ENCODE measurements at regions not wholly inside any gene's neighbourhood (a gene's known extent, or its start where the extent isn't known, plus 50 kb on each side); places are given as distances from the start of the nearest gene placed in this dataset.

DNA sequence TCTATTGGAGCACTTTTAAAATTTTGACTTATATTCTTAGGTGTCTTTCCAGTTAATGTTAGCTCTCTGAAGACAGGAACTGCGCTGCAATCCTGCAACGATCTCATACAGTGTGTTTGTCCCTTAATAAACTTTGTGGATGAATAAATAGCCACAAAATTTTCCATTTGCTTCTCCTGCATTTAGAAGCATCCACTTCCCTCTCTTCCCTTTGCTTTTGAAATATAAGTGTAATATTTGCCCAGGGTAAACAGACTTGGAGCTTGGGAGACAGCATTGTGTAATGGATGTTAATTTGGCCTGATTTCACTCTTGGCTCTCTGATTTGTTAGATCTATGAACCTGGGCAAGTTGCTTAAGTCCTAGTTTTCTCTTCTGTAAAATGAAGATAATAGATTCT lies 58.2 kb upstream of the CD28 start:
- H3F3A ChIP-seq (ENCODE audit: insufficient read depth, low read depth): 0 out of 2 replicates have a peak, but pooled peaks cover 5% of the 10 kb centered on the region
- ChIA-PET POLR2A (ENCODE audit: unreplicated experiment) (no interaction called here), CTCF (no interaction called here)
- H2AFZ ChIP-seq: no peak overlapping the region
- no peak overlapping the region for H3K4me3 ChIP-seq
- H4K20me1 ChIP-seq (ENCODE audit: insufficient read depth): no peaks in the 10 kb centered on the region
- no peaks in the 10 kb centered on the region for H3K36me3 ChIP-seq (ENCODE audit: low read depth)
- intact Hi-C loops (cut with micrococcal nuclease; ENCODE audit: unreplicated experiment): no loop called here
- no peaks in the 10 kb centered on the region for H3K9me2 ChIP-seq (ENCODE audit: insufficient read depth)
- H3K27ac ChIP-seq: peak overlapping the region; percentile 67
- H3K79me2 ChIP-seq (ENCODE audit: low read depth): no peaks in the 10 kb centered on the region
- peaks cover 42% of the 10 kb centered on the region for H3K4me1 ChIP-seq (replicated peaks; ENCODE audit: insufficient read depth)
- peak overlapping the region; percentile 52 for H3K4me2 ChIP-seq
- no peak for TF ChIP-seq EZH2 (IDR thresholded peaks at IDR 0.05; ENCODE audit: low read depth)
- TF ChIP-seq, protein P1, sequence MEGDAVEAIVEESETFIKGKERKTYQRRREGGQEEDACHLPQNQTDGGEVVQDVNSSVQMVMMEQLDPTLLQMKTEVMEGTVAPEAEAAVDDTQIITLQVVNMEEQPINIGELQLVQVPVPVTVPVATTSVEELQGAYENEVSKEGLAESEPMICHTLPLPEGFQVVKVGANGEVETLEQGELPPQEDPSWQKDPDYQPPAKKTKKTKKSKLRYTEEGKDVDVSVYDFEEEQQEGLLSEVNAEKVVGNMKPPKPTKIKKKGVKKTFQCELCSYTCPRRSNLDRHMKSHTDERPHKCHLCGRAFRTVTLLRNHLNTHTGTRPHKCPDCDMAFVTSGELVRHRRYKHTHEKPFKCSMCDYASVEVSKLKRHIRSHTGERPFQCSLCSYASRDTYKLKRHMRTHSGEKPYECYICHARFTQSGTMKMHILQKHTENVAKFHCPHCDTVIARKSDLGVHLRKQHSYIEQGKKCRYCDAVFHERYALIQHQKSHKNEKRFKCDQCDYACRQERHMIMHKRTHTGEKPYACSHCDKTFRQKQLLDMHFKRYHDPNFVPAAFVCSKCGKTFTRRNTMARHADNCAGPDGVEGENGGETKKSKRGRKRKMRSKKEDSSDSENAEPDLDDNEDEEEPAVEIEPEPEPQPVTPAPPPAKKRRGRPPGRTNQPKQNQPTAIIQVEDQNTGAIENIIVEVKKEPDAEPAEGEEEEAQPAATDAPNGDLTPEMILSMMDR (conservative IDR thresholded peaks at IDR 0.05): no peak
- no peaks in the 10 kb centered on the region for H3K9me3 ChIP-seq (ENCODE audit: insufficient read depth, low read depth)
- peak in 1 of 2 experiments; percentile 68 for DNase-seq
- BruUV-seq (replicated peaks): no TSS peak
- H3K27me3 ChIP-seq (ENCODE audit: insufficient read depth, low read depth): no peaks in the 10 kb centered on the region

GRCh38 chr2:203649176-203649814 lies 57.1 kb upstream of the CD28 start:
- BruUV-seq (replicated peaks): no TSS peak
- no peaks in the 10 kb centered on the region for H3K79me2 ChIP-seq (ENCODE audit: low read depth)
- H3K9me2 ChIP-seq (ENCODE audit: insufficient read depth): no peaks in the 10 kb centered on the region
- no peaks in the 10 kb centered on the region for H3K27me3 ChIP-seq (ENCODE audit: insufficient read depth, low read depth)
- no peak for DNase-seq
- CTCF ChIA-PET: no interaction called here
- no peaks in the 10 kb centered on the region for H3K9me3 ChIP-seq (ENCODE audit: insufficient read depth, low read depth)
- H3K27ac ChIP-seq: peak overlapping the region; percentile 37
- TF ChIP-seq, protein P1 (conservative IDR thresholded peaks at IDR 0.05): no peak
- H3K4me2 ChIP-seq: peak overlapping the region; percentile 40
- POLR2A ChIA-PET (ENCODE audit: unreplicated experiment): no interaction called here
- H2AFZ ChIP-seq: no peak overlapping the region; the same call in 1 of the 2 replicates
- no peak overlapping the region for H3K4me3 ChIP-seq
- intact Hi-C loops (cut with micrococcal nuclease; ENCODE audit: unreplicated experiment): no loop called here
- 0 out of 2 replicates have a peak, but pooled peaks cover 5% of the 10 kb centered on the region for H3F3A ChIP-seq (ENCODE audit: insufficient read depth, low read depth)
- H3K4me1 ChIP-seq (replicated peaks; ENCODE audit: insufficient read depth): peaks cover 42% of the 10 kb centered on the region
- no peaks in the 10 kb centered on the region for H3K36me3 ChIP-seq (ENCODE audit: low read depth)
- no peaks in the 10 kb centered on the region for H4K20me1 ChIP-seq (ENCODE audit: insufficient read depth)

DNA sequence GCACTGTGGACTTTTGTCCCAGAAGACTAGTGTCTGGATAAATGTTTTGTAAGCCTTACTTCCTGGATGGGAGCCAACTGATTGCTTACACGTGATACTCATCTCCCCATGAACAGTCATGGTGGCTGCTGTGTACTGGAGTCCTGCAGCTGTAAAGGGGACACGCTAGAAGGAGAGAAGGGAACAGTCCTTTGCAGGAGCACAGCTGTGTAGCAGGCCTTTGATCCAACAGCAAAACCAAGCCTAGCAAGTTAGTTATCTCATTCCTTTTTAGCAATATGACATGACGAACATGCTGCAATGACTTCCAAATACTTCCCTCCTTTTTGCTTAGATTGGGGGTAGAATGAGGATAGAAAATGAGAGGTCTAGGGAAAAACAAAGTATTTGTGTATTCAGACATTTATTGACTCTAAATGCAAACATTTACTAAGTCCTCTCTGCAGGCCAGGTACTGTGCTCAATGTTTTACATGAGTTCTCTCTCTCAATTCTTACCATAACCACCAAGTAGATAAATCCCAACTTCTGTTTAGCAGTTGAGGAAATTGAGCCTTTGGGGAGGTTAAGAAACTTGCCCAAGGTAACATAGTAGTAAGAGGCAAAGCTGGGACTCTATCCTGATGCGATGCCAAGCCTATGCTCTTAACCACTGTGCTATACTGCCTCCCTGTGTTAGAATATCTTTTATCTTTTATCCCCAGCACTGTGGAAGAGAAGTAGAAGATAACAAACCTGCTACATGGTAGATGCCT lies 55.4 kb upstream of the CD28 start:
- no peak overlapping the region; the same call in 1 of the 2 replicates for H2AFZ ChIP-seq
- no peak for DNase-seq
- H3K9me2 ChIP-seq (ENCODE audit: insufficient read depth): no peaks in the 10 kb centered on the region
- ChIA-PET CTCF (interaction anchor here (0.6 to 1.0 kb wide), 3 partner anchors 56 to 204 kb away, joined by 3 to 4 read pairs (median 4); no protein-coding TSS in a partner anchor), POLR2A (ENCODE audit: unreplicated experiment) (no interaction called here)
- no peaks in the 10 kb centered on the region for H3K9me3 ChIP-seq (ENCODE audit: insufficient read depth, low read depth)
- H3K4me2 ChIP-seq: no peak overlapping the region
- intact Hi-C loops (cut with micrococcal nuclease; ENCODE audit: unreplicated experiment): loop anchor here (1.0 kb wide), 2 partner anchors 160 to 167 kb away; no protein-coding TSS in a partner anchor
- H3K27ac ChIP-seq: no peak overlapping the region
- no peak for TF ChIP-seq EZH2 (IDR thresholded peaks at IDR 0.05; ENCODE audit: low read depth)
- TF ChIP-seq, protein P1 (conservative IDR thresholded peaks at IDR 0.05): peak; percentile 60
- 0 out of 2 replicates have a peak, but pooled peaks cover 5% of the 10 kb centered on the region for H3F3A ChIP-seq (ENCODE audit: insufficient read depth, low read depth)
- no peaks in the 10 kb centered on the region for H4K20me1 ChIP-seq (ENCODE audit: insufficient read depth)
- no peaks in the 10 kb centered on the region for H3K79me2 ChIP-seq (ENCODE audit: low read depth)
- H3K36me3 ChIP-seq (ENCODE audit: low read depth): no peaks in the 10 kb centered on the region
- BruUV-seq (replicated peaks): no TSS peak
- H3K4me1 ChIP-seq (replicated peaks; ENCODE audit: insufficient read depth): peaks cover 42% of the 10 kb centered on the region
- H3K27me3 ChIP-seq (ENCODE audit: insufficient read depth, low read depth): no peaks in the 10 kb centered on the region
- H3K4me3 ChIP-seq: no peak overlapping the region

Data from PC-9 (cell line).